IMR-90 (cell line): ENCODE measurements at regions not wholly inside any gene's neighbourhood (a gene's known extent, or its start where the extent isn't known, plus 50 kb on each side); places are given as distances from the start of the nearest gene placed in this dataset.

ENCODE experiments used
- ATAC-seq: fragments of 200-7000 bp; cut with Tn5 transposase; 2 replicates; pipeline ENCODE4 v1.9.1; 2020; ENCODE audit warnings: low read depth, mild to moderate bottlenecking, moderate library complexity
- BruUV-seq: library from RNA; stranded (reverse); fragments of 400-500 nt; replicated peaks from 2 replicates; lab custom pipeline; 2021; lab: Mats Ljungman, UMichigan
- CTCF ChIA-PET: fragments of 300-600 bp; formaldehyde crosslinking; extraction: SDS; loops from one replicate; lab custom pipeline; 2021; ENCODE audit warnings: antibody characterized with exemption; lab: Yijun Ruan, JAX
- POLR2A ChIA-PET: fragments of 300-600 bp; sonication (Branson Sonifier 250); formaldehyde crosslinking; loops from one replicate; lab custom pipeline; 2022; ENCODE audit warnings: antibody characterized with exemption; ENCODE audit not compliant: unreplicated experiment; lab: Charles Lee
- DNase-seq: peaks from one replicate; pipeline ENCODE4 v3.0.0; 2013
- H2AFZ ChIP-seq: replicated peaks from 2 replicates; pipeline ENCODE3; 2013; ENCODE audit warnings: low read length, mild to moderate bottlenecking; ENCODE audit not compliant: poor library complexity
- H2AK5ac ChIP-seq: 2 replicates; pipeline ENCODE4 v1.6.1; 2013; ENCODE audit warnings: low read depth, low read length, inconsistent platforms
- H2AK9ac ChIP-seq: replicated peaks from 2 replicates; pipeline ENCODE3; 2013; ENCODE audit warnings: mild to moderate bottlenecking, low read depth, low read length, moderate library complexity; ENCODE audit not compliant: poor library complexity
- H2BK120ac ChIP-seq: 2 replicates; pipeline ENCODE4 v1.6.1; 2013; ENCODE audit warnings: low read depth, low read length, inconsistent platforms
- H2BK15ac ChIP-seq: 3 replicates; pipeline ENCODE4 v1.6.1; 2013; ENCODE audit warnings: low read depth, low read length, inconsistent platforms
- H2BK20ac ChIP-seq: 2 replicates; pipeline ENCODE4 v1.6.1; 2013; ENCODE audit warnings: low read depth, mild to moderate bottlenecking, inconsistent platforms, low read length, moderate library complexity
- H2BK5ac ChIP-seq: 2 replicates; pipeline ENCODE4 v1.6.1; 2013; ENCODE audit warnings: mild to moderate bottlenecking, low read depth, low read length, inconsistent platforms; ENCODE audit not compliant: poor library complexity, severe bottlenecking
- H3K14ac ChIP-seq: replicated peaks from 2 replicates; pipeline ENCODE4 v1.6.1; 2013; ENCODE audit warnings: low read depth, low read length, inconsistent platforms
- H3K18ac ChIP-seq: 2 replicates; pipeline ENCODE4 v1.6.1; 2013; ENCODE audit warnings: low read depth, low read length, control low read depth
- H3K23ac ChIP-seq: 2 replicates; pipeline ENCODE4 v1.6.1; 2013; ENCODE audit warnings: low read depth, low read length, inconsistent platforms
- H3K27ac ChIP-seq: 2 replicates; pipeline ENCODE4 v1.5.1; 2013; ENCODE audit warnings: mild to moderate bottlenecking, control low read depth, low read length; ENCODE audit not compliant: insufficient read depth
- H3K27me3 ChIP-seq: 2 replicates; pipeline ENCODE4 v1.6.1; 2013; ENCODE audit warnings: low read length; ENCODE audit not compliant: control insufficient read depth, insufficient read depth
- H3K36me3 ChIP-seq: 2 replicates; pipeline ENCODE4 v1.6.1; 2013; ENCODE audit warnings: low read length, mixed read lengths; ENCODE audit not compliant: control insufficient read depth, insufficient read depth
- H3K4ac ChIP-seq: 2 replicates; pipeline ENCODE4 v1.6.1; 2013; ENCODE audit warnings: low read depth, low read length, inconsistent platforms
- H3K4me1 ChIP-seq: 2 replicates; pipeline ENCODE4 v1.6.1; 2013; ENCODE audit warnings: low read length, mixed read lengths; ENCODE audit not compliant: control insufficient read depth, insufficient read depth
- H3K4me2 ChIP-seq: 2 replicates; pipeline ENCODE4 v1.6.1; 2013; ENCODE audit warnings: low read depth, mild to moderate bottlenecking, control low read depth, low read length, moderate library complexity
- H3K4me3 ChIP-seq: 2 replicates; pipeline ENCODE4 v1.5.1; 2013; ENCODE audit warnings: low read depth, mild to moderate bottlenecking, control low read depth, low read length, moderate library complexity; ENCODE audit not compliant: insufficient read depth
- H3K56ac ChIP-seq: 2 replicates; pipeline ENCODE4 v1.6.1; 2013; ENCODE audit warnings: low read length, inconsistent platforms; ENCODE audit not compliant: insufficient read depth; ENCODE audit errors: extremely low read depth
- H3K79me1 ChIP-seq, 2 experiments: 2 replicates each; pipeline ENCODE4 v1.6.1; 2013; ENCODE audit warnings: low read length in 2 of 2, inconsistent platforms in 1 of 2, low read depth in 1 of 2
- H3K9ac ChIP-seq: 2 replicates; pipeline ENCODE4 v1.6.1; 2013; ENCODE audit warnings: low read depth, low read length, control low read depth
- H3K9me1 ChIP-seq: 2 replicates; pipeline ENCODE4 v1.6.1; 2013; ENCODE audit warnings: low read length, inconsistent platforms; ENCODE audit not compliant: insufficient read depth
- H3K9me3 ChIP-seq: 2 replicates; pipeline ENCODE4 v1.6.1; 2013; ENCODE audit warnings: low read length; ENCODE audit not compliant: control insufficient read depth, insufficient read depth
- H4K20me1 ChIP-seq: 2 replicates; pipeline ENCODE4 v1.6.1; 2013; ENCODE audit warnings: low read length, inconsistent platforms; ENCODE audit not compliant: insufficient read depth
- H4K5ac ChIP-seq: 2 replicates; pipeline ENCODE4 v1.6.1; 2013; ENCODE audit warnings: mild to moderate bottlenecking, low read depth, low read length, control low read depth
- H4K8ac ChIP-seq, 2 experiments: 2 replicates each; pipeline ENCODE4 v1.6.1; 2013; ENCODE audit warnings: low read depth in 2 of 2, low read length in 2 of 2, control low read depth in 1 of 2, inconsistent platforms in 1 of 2
- H4K91ac ChIP-seq: 2 replicates; pipeline ENCODE4 v1.6.1; 2013; ENCODE audit warnings: low read depth, low read length, inconsistent platforms; ENCODE audit not compliant: insufficient read depth
- BHLHE40 ChIP-seq: fragments of 150-350 bp; IDR thresholded peaks from 2 replicates; pipeline ENCODE4 v1.6.1; 2016; ENCODE audit warnings: mild to moderate bottlenecking, low read depth, low read length
- CEBPB ChIP-seq: IDR thresholded peaks from 2 replicates; pipeline ENCODE4 v1.6.1; 2012; ENCODE audit warnings: low read depth, low read length, improper control_type of control experiment
- CHD1 ChIP-seq: IDR thresholded peaks from 2 replicates; pipeline ENCODE4 v1.6.1; 2012; ENCODE audit warnings: low read depth, low read length, improper control_type of control experiment
- CTCF ChIP-seq: conservative IDR thresholded peaks from 2 replicates; pipeline ENCODE4 v1.5.1; 2012; ENCODE audit warnings: mild to moderate bottlenecking, low read depth, low read length, improper control_type of control experiment
- ELK1 ChIP-seq: fragments of 150-350 bp; IDR thresholded peaks from 2 replicates; pipeline ENCODE4 v1.6.1; 2016; ENCODE audit warnings: low read depth, mild to moderate bottlenecking, low read length, moderate library complexity, borderline replicate concordance
- FOS ChIP-seq: fragments of 150-350 bp; IDR thresholded peaks from 2 replicates; pipeline ENCODE4 v1.6.1; 2016; ENCODE audit warnings: low read depth, low read length
- MAFK ChIP-seq: IDR thresholded peaks from 2 replicates; pipeline ENCODE4 v1.6.1; 2012; ENCODE audit warnings: low read depth, low read length, improper control_type of control experiment
- MAZ ChIP-seq: IDR thresholded peaks from 2 replicates; pipeline ENCODE4 v1.6.1; 2012; ENCODE audit warnings: low read depth, mild to moderate bottlenecking, low read length, improper control_type of control experiment, moderate library complexity, borderline replicate concordance
- MXI1 ChIP-seq: IDR thresholded peaks from 2 replicates; pipeline ENCODE4 v1.6.1; 2012; ENCODE audit warnings: low read depth, mild to moderate bottlenecking, low read length, moderate library complexity, borderline replicate concordance
- NFE2L2 ChIP-seq: fragments of 150-350 bp; IDR thresholded peaks from 2 replicates; pipeline ENCODE4 v1.6.1; 2016; ENCODE audit warnings: low read depth, mild to moderate bottlenecking, low read length
- POLR2A ChIP-seq: IDR thresholded peaks from 2 replicates; pipeline ENCODE4 v1.6.1; 2012; ENCODE audit warnings: mild to moderate bottlenecking, low read depth, low read length
- RAD21 ChIP-seq: IDR thresholded peaks from 2 replicates; pipeline ENCODE4 v1.6.1; 2012; ENCODE audit warnings: low read length, improper control_type of control experiment
- RCOR1 ChIP-seq: IDR thresholded peaks from 2 replicates; pipeline ENCODE4 v1.6.1; 2012; ENCODE audit warnings: mild to moderate bottlenecking, low read length, improper control_type of control experiment; ENCODE audit not compliant: insufficient replicate concordance
- RFX5 ChIP-seq: IDR thresholded peaks from 2 replicates; pipeline ENCODE4 v1.8.0; 2012; ENCODE audit warnings: low read depth, mild to moderate bottlenecking, low read length, moderate library complexity
- SMC3 ChIP-seq: fragments of 150-350 bp; IDR thresholded peaks from 2 replicates; pipeline ENCODE4 v1.6.1; 2016; ENCODE audit warnings: low read depth, mild to moderate bottlenecking, antibody characterized with exemption, low read length, moderate library complexity
- USF2 ChIP-seq: fragments of 150-350 bp; IDR thresholded peaks from 2 replicates; pipeline ENCODE4 v1.6.1; 2017; ENCODE audit warnings: mild to moderate bottlenecking, antibody characterized with exemption, low read length, low read depth
- WGBS, 2 experiments: methylation state at CpG; one replicate each; pipeline versions ENCODE4 v1.1.5 to v1.1.7; 2013; ENCODE audit warnings: missing lambda C conversion rate in 2 of 2; ENCODE audit not compliant: insufficient read length in 1 of 2; ENCODE audit errors: extremely low coverage in 2 of 2; 5-methylcytosine and 5-hydroxymethylcytosine counted together
- dilution Hi-C: fragments of 300-500 bp; cut with HindIII; formaldehyde crosslinking; loops from one replicate; pipeline ENCODE4 v1.14.3; 2018; ENCODE audit warnings: low sequenced_read_pairs; ENCODE audit not compliant: unreplicated experiment
- in situ Hi-C: fragments of 300-500 bp; cut with MboI; formaldehyde crosslinking; loops from 3 replicates; pipeline ENCODE4 v1.14.3; 2019; ENCODE audit warnings: low sequenced_read_pairs, inconsistent platforms, mixed read lengths
- intact Hi-C: fragments of 100-400 bp; cut with micrococcal nuclease; formaldehyde crosslinking; loops from 2 replicates; pipeline ENCODE4 v1.10.0; 2022

GRCh38 chr7:32256811-32257210 is 186.6 kb upstream of the PDE1C start:
- intact Hi-C loops = no loop called here
- H2BK120ac ChIP-seq = no peak overlapping the region
- H3K18ac ChIP-seq = no peak overlapping the region
- no peak overlapping the region for H2BK5ac ChIP-seq
- H4K91ac ChIP-seq = no peak overlapping the region
- H2BK15ac ChIP-seq = no peak overlapping the region
- no peak for TF ChIP-seq MXI1
- no peak for TF ChIP-seq RAD21
- no peak for TF ChIP-seq CTCF
- TF ChIP-seq POLR2A = no peak
- TF ChIP-seq BHLHE40 = no peak
- TF ChIP-seq MAZ = no peak
- TF ChIP-seq RCOR1 = no peak
- TF ChIP-seq ELK1 = no peak
- TF ChIP-seq CHD1 = no peak
- no peak for TF ChIP-seq FOS
- no peak for TF ChIP-seq CEBPB
- no peak for TF ChIP-seq SMC3
- TF ChIP-seq USF2 = no peak
- no peak for TF ChIP-seq MAFK
- no peak for TF ChIP-seq NFE2L2
- TF ChIP-seq RFX5 = no peak
- no peak overlapping the region for H2AFZ ChIP-seq
- H3K4me2 ChIP-seq = no peak overlapping the region
- BruUV-seq = no TSS peak
- no peak overlapping the region for H3K14ac ChIP-seq
- dilution Hi-C loops = no loop called here
- H3K79me1 ChIP-seq = no peaks in the 10 kb centered on the region
- no peak overlapping the region for H3K23ac ChIP-seq
- H3K9me3 ChIP-seq = no peaks in the 10 kb centered on the region
- H4K8ac ChIP-seq = no peak overlapping the region
- H3K9me1 ChIP-seq = no peaks in the 10 kb centered on the region
- no peak overlapping the region for H3K9ac ChIP-seq
- H3K4ac ChIP-seq = no peak overlapping the region
- CTCF ChIA-PET = no interaction called here
- in situ Hi-C loops = no loop called here
- no peak overlapping the region for H3K4me3 ChIP-seq
- POLR2A ChIA-PET = no interaction called here
- H4K20me1 ChIP-seq = no peaks in the 10 kb centered on the region
- no peaks in the 10 kb centered on the region for H3K27me3 ChIP-seq
- H3K27ac ChIP-seq = no peak overlapping the region
- no peak overlapping the region for H2AK5ac ChIP-seq
- no peak overlapping the region for H2AK9ac ChIP-seq
- no peak overlapping the region for H4K5ac ChIP-seq
- H3K4me1 ChIP-seq = no peaks in the 10 kb centered on the region
- H3K56ac ChIP-seq = no peak overlapping the region
- no CpG with 5 or more reads among the region's 2 CpGs for WGBS, 2 experiments
- no peak for ATAC-seq
- DNase-seq = no peak
- no peak overlapping the region for H2BK20ac ChIP-seq
- no peaks in the 10 kb centered on the region for H3K36me3 ChIP-seq
